Coronary artery (tissue), 2 donors: ENCODE measurements at regions not wholly inside any gene's neighbourhood (a gene's known extent, or its start where the extent isn't known, plus 50 kb on each side); places are given as distances from the start of the nearest gene placed in this dataset.

Experiments
- DNase-seq: peaks from one replicate; pipeline ENCODE4 v3.0.0-alpha.2; 2017; ENCODE audit warnings: low spot score
- H3K27ac ChIP-seq, 2 donors: fragments of 200-600 bp; sonication (generic); one replicate each; pipeline ENCODE4 v1.5.1; 2016 to 2019
- H3K4me3 ChIP-seq: fragments of 200-600 bp; sonication (generic); 2 replicates; pipeline ENCODE4 v1.5.1; 2016; ENCODE audit warnings: mild to moderate bottlenecking, moderate library complexity
- CTCF ChIP-seq: fragments of 200-600 bp; sonication (generic); IDR thresholded peaks from one replicate; pipeline ENCODE4 v1.5.1; 2019; ENCODE audit warnings: antibody characterized with exemption

GRCh38 chr2:5751873-5752482, 59.8 kb downstream of the SOX11 start:
- no peak overlapping the region for H3K27ac ChIP-seq
- no peak overlapping the region for H3K4me3 ChIP-seq
- TF ChIP-seq CTCF, result no peak
- DNase-seq, result no peak

- H3K4me3 ChIP-seq, result no peak overlapping the region
- H3K27ac ChIP-seq, result no peak overlapping the region
- DNase-seq, result no peak
- no peak for TF ChIP-seq CTCF
Observed at GRCh38 chr2:5756272-5756671, 64.1 kb downstream of the SOX11 start.

GRCh38 chr2:5758346-5758745, 66.2 kb downstream of the SOX11 start:
- Histone ChIP-seq H3K4me3 (no peak overlapping the region), H3K27ac (no peak overlapping the region)
- DNase-seq, result no peak
- TF ChIP-seq CTCF, result no peak

- no peak for TF ChIP-seq CTCF
- H3K27ac ChIP-seq, result no peak overlapping the region
- no peak overlapping the region for H3K4me3 ChIP-seq
- no peak for DNase-seq
Observed at GRCh38 chr2:5759949-5760348, 67.8 kb downstream of the SOX11 start.

GRCh38 chr2:5763531-5763930, 71.3 kb downstream of the SOX11 start:
- H3K27ac ChIP-seq, result no peak overlapping the region
- DNase-seq, result no peak
- no peak overlapping the region for H3K4me3 ChIP-seq
- TF ChIP-seq CTCF, result no peak

- DNase-seq, result no peak
- no peak overlapping the region for H3K27ac ChIP-seq
- TF ChIP-seq CTCF, result no peak
- no peak overlapping the region for H3K4me3 ChIP-seq
Observed at GRCh38 chr2:5764041-5764440, 71.9 kb downstream of the SOX11 start.

- TF ChIP-seq CTCF, result no peak
- no peak overlapping the region for H3K27ac ChIP-seq
- H3K4me3 ChIP-seq, result no peak overlapping the region
- no peak for DNase-seq
Observed at GRCh38 chr2:5766056-5766455, 73.9 kb downstream of the SOX11 start.
